ENCODE measurements at regions not wholly inside any gene's neighbourhood (a gene's known extent, or its start where the extent isn't known, plus 50 kb on each side); places are given as distances from the start of the nearest gene placed in this dataset.

DNA sequence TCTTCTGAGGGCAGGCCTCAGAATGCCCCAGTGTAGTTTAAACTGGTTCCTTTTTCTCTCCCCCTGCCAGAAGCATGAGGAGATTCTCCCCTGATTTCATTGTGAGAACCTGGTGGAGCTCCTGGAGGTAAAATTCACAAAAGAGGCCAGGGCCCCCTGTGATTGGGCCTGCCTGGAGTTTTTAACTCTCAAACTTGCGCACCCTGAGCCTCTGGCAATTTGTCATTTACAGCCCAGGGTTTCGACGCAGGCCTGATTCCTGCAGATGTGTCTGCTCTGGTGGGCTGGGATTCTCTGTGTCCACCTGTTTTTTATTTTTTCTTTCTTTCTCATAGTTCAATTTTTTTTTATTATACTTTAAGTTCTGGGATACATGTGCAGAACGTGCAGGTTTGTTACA, 157.9 kb downstream of the ASB1 start:
- no peak for DNase-seq

DNA sequence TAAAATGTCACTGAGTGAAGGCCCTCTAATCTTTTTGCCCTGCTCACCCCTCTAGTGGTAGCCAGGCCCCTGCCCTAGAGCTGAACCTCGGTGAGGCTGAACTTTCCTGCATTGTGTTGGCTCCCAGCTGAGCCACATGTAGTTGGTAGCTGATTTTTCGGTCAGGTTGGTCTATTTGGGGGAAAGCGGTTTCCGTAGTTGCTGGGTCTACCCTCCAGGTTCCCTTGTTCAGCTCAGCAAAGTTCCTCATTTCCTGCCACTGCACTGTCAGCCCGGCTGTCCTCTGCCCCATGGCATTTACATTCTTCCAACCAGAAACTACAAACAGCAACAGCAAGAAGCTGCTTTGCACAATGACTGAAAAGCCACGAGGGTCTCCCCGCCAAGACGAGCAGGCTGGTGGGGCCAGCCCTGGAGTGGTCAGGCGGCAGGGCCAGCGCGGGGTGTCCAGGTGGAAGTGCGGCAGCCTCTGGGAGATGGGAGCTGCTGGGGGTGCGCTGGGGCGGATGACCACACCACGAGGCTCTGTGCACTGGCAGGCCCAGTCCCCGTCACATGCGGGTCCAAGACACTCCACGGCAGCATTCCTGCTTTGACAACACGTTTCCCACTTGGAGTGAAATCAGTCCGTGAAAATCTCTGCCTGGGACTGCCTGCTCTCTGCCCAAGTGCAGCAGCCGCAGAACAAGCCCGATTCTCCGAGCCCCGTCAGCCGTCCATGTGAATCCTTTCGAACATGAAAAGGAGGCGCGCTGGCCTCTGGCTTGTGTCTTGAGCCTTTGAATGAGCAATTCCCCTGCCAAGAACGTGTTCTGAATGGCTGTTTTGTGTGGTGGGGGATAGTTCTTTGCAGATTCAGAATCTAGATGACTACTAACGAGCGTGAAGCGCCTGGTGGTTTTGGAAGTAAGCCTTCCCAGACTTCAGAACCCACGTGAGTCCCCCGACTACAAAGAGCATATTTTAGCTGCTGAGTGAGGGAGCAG, 159.4 kb downstream of the ASB1 start:
- no peak for DNase-seq

DNA sequence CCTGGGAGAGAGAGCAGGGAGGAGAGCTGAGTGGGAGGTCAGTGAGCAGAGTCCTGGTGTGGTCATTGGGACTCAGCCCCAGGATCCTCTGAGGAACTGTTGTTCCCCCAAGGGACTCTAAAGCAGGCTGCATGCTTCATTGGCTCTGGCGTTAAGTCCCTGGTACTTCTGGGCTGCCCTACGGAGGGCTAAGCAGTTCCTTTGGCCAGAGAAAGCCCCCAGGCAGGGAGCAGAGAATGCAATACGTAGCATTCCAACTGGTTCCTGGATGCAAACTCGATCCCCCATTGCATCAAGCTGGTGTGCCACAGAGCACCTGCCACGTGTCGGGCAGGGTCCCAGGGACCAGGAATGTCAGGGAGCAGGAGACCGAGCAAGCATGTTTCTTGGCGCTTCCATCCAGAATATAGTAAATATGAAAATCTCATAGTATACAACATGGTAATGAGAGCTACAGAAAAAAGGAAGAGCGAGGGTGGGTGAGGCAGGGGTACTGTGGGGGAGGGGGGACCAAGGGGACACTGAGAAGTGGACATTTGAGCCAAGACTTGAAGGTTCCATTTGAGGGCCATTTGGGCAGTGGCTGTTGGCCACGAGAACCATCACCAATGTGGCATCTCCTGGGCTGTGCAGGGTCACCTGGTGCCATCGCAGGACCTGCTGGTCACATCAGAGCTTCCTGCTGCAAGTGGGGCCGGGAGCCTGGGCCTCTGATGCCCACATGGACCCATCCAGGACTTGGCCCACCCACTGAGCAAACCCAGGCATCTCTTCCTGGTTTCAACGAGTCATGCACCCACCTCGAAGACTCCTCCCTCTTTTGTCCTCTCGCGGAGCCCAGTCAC, 160.4 kb downstream of the ASB1 start:
- DNase-seq, result no peak

DNA sequence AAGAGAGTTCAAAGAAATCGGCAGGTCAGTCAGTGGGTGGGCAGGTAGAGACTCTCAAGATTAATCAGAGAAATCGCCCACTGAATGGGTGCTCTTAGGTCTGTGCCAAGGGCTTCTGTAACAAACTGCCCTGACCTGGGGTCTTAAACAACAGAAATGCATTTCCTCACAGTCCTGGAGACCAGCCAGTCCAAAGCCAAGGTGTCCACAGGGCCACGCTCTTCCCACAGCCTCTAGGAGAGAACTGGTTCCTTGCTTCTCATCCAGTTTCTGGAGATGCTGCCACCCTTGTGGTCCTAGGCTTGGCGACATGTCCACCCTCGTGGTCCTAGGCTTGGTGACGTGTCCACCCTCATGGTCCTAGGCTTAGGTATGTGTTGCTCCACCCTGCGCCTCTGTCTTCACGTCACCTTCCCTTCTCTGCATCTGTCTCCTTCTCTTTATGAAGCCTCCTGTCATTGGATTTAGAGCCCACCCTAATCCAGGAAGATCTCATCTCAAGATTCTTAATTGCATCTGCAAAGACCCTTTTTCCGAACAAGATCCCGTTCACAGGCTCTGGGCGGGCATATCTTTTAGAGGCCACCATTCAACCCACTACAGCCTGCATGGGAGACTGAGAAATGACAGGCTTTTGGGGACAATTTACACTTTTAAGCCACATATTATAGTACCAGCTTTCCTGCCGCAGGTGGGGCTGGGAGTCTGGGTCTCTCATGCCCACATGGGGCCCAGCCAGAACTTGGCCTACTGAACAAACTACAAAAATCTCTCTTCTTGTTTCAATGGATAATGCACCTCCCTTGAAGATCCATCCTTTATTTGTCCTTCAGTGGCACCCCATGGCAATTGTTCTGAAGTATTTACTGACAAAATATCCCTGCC, 161.3 kb downstream of the ASB1 start:
- no peak for DNase-seq

DNA sequence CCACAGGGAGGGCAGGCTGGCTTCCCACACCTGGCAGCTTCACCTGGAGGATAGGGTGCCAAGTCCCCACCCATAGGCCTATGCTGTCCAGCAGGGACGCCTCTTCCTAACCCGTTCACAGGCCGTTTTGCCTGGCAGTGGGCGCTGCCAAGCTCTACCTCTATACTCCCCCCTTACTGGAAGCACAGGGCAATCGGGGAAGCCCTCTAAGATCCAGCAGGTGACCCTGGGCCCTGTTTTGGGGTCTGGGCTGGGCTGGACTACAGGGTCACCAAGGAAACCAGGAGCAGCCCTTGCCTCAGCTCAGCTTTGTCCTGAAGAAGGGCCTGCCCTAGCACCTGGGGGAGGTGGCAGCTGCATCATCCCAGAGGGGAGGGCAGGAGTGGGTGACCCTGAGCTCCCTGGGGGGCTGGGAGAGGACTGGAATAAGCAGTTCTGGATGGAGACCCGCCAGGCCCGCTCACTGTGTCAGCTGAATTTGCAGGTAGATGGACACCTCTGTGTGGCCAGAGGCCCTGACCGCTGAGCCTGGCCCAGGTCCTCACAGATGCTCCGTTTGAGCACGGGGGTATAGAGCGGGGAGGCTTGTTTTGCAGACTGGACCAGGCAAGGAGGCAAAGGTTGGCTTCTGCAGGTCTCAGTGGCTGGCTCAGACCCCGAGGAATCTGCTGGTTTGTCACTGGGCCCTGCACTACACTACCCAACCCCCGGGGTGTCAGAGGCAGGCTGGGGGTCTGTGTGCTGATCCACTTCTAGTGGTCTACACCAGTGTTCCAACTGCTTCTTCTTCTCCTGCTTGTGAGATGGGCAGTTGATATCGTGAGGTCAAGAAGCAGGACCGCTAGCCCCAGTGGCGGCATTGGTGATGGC, 163.1 kb downstream of the ASB1 start:
- DNase-seq, result no peak

DNA sequence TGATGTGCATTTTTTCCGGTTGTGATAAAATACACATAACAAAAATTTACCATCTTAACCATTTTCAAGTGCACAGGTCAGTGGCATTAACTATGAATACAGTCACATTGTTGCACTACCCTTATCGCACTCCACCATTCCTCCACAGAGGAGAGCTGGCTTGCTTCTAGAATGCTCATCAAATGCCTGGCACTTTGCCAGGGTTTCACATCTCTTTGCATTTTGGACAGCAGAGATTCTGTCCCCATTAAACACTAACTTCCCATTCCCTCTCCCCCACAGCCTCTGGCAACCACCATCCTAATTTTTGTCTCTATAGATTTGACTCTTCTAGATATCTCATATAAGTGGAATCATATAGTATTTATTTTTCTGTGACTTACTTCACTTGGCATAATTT, 165.0 kb downstream of the ASB1 start:
- no peak for DNase-seq

DNA sequence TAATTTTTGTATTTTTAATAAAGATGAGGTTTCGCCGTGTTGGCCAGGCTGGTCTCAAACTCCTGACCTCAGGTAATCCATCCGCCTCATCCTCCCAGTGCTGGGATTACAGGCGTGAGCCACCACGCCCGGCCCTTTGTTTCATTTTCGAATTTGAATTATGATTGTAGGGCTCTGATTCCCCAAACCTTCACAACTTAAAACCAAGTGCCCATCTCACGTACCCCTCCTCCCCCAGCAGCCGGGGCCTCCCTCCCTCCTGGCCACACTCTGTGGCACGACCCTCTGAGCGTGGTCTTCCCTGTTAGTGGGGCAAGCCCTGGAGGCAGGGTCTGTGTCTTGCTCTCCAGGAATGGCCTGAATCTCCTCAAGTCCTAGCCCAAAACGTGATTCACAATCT, 166.5 kb downstream of the ASB1 start:
- no peak for DNase-seq

DNA sequence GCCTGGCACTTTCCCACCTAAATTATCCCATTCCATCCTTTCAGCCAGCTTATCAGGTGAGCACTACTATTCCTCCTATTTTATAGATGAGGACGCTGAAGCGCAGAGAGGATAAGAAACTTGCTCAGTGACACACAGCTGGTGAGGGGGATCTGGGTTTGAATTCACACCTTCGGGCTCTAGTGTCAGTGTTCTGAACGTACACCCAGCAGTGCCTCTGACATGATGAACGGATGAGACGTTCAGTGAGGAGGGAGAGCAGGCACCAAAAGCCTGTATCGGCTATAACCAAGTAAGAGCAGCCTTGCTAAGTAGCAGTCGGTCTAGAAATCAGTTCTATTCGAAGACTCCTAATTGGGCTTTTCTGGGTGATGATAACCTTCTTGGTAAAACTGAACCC, 167.0 kb downstream of the ASB1 start:
- no peak for DNase-seq

DNA sequence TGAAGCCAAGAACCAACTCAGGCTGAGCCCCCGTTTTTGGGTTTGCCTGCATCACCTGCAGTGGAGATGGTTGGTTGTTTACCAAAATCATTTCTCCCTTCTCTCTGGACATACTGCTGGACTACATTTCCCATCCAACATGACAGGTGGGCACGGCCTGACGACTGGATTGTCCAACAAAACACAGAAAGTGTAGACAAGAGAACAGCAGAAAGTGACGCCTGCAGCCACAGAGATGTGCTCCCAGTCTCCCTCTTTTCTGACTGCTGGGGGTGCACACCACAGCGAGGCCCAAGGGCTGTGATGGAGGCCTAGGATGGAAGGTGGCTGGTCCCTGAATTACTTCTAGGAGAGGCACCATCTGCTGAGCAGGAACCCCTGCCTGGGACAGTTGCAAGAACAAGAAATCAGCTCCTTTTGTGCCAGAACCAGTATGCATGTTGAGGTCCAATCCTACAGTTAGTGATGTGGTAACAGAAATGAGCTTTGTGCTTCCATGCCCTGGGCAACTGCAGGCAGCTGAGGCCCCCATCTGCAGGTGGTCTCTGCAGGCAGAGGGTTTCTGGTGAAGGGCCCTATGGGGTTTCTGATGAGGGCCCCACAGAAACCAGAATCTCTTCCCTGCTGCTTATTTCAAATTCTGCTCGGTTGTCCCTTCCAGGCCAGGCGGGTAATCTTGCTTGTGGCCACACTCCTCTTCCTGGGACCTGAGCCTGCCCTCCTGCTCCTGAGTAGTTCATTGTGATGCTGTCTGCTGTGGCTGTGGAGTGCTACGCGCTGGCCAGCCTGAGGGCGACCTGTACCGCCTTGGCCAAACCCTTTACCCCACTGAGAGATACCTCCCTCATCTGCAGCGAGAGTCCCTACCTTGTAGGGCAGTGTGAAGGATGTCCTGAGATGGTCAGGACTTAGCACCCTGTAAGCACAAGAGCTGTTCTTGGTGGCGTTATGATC, 168.3 kb downstream of the ASB1 start:
- DNase-seq, result no peak

DNA sequence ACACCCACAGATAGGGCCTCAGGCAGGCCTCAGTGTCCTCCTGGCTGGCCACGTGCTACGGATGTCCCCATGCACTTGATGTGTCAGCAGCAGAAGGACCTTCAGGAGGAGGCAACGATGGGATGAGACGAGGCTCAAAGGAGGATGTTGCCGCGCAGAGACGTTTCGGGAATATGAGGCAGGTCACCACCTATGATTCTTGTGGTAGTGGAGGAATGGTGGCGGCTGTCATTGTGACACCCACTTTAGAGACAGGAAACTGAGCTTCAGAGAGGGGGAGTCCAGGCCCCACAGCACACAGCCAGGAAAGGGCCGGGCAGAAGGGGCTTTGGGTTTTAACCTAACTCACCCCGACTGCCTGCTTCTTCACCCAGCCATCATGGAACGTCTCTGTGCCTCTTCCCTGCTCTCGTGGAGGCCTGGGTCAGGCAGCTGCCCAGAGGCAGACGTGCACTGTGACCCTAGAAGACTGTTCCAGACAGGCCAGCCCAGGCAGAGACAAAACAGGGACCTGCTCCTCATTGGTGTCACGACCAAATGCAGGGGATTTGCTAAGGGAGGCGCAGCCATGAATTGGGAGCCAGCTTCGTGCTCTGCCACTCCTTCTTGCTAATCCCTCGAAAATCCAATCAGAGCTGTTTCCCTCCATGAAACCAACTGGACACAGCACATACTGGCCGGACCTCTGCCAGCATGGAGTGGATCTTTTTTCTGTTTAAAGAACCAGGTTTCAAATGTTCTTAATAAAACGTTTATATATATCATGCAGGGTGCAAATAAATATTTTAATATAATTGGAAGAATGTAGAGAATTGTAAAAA, 169.2 kb downstream of the ASB1 start:
- DNase-seq, result no peak

DNA sequence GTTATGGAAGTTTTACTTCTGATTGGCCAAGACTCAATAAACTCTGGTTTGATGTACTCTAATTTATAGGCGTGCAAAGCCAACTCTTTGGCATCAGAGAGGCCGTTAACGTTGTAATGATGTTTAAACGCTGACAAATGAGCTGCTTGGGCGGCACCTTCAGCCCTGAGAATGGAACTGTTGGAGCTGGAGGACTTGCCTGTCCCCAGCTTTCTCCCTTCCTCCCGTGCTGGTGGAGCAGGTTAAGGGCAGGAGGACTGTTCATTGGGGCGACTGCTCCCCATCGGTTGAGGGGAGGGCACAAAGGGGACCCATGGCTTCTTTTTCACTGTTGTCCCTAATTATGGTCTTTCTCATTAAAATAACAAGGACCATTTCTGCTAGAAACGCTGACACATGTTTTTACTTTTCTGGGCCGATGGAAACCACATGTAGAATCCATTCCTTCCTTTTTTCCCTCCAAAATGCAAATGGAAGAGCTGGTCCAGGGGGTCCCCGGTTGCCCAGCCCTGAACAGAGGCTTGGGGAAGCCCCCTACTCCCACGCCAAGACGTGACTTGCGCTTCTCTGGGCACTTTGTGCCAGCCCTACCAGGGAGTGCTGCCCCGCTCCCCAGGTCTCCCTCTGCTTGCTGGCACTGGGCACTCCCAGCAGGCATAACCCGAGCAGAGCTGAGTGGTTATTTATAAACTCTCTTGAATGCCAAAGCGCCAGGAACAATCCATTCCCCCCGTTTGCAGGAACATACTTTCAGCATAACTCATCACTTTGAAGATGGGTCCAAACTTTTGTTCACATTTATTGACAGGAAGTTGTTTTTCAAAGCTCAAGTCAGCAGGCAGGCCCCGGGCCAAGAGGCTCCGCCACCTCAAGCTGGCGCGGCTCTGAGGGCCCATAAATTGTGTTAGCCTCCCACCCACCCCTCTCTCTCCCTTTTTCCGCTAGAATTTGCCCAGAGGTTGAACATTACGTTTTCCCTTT, 170.1 kb downstream of the ASB1 start:
- DNase-seq, result peak; percentile 89

DNA sequence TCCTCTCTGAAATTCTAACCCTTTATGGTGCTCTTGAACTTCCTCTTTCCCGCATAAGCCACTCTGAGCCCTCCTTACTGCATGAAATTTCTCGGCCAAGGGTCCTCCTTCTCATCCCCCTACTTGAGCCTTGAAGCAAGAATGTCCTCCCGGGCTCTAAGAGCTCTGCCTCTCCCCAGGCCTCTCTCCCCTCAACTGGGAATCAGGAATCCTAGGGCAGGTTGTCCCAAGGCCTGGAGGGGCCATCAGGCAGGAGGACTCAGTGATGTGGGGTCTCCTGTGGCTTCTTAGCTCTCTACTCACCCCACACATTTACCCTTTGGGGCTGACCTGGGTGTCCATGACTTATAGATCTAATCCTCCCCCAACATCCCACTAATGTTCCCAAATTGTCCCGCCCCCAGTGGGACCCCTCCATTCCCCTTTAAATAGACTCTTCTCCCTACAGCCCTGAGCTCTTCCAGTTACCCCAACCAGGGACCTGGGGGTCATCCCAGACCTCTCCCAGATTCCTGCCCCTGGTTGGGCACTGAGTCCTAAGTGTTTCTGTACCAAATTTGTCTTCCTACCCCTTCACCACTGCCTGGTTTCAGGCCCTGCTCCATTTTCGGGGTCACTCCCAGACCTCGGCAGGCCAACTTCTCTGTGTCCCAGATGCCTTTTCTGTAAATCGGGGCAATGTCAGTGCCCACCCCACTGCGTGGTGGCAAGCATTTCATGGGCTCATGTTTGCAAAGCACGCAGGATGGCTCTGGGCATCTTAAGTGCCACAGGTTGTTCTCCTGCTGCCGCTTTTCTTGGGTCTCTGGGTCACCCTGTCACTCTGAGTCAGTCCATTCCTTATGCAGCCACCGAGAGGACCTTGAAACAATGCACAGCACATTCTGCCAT, 171.2 kb downstream of the ASB1 start:
- DNase-seq, result no peak

DNA sequence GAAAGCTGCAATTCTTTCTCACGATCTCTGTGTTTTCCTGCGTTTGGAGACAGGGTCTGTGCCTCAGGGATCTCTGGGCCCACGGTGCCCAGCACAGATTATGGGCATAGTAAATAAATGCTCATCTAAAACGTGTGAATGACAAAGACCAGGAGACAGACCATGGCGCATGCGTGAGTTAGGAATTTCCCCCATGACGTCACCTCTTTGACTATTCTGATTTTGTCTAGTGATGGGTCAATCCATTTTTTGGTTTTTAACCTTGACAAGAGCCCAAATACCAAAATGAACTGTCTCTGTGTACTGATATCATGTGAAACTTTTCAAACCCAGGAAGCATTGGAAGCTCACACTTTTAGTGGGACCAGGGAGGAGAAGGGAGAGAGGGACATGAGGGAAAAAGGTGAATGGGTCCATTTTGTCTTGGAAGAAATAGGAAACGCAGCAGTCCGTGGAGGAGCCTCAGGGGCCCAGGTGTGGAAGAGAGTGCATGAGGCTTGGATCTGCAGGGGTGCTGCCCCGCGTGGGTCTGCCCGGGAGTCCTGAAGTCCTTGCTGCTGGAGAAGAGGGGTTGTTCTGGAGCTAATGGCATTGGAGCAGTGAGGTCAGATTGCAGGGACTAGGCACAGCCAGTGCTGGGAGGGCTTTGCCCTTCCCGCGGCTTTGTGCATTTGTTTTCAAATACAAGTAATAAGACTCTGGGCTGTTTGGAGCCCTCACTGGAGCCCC, 172.2 kb downstream of the ASB1 start:
- DNase-seq, result no peak

DNA sequence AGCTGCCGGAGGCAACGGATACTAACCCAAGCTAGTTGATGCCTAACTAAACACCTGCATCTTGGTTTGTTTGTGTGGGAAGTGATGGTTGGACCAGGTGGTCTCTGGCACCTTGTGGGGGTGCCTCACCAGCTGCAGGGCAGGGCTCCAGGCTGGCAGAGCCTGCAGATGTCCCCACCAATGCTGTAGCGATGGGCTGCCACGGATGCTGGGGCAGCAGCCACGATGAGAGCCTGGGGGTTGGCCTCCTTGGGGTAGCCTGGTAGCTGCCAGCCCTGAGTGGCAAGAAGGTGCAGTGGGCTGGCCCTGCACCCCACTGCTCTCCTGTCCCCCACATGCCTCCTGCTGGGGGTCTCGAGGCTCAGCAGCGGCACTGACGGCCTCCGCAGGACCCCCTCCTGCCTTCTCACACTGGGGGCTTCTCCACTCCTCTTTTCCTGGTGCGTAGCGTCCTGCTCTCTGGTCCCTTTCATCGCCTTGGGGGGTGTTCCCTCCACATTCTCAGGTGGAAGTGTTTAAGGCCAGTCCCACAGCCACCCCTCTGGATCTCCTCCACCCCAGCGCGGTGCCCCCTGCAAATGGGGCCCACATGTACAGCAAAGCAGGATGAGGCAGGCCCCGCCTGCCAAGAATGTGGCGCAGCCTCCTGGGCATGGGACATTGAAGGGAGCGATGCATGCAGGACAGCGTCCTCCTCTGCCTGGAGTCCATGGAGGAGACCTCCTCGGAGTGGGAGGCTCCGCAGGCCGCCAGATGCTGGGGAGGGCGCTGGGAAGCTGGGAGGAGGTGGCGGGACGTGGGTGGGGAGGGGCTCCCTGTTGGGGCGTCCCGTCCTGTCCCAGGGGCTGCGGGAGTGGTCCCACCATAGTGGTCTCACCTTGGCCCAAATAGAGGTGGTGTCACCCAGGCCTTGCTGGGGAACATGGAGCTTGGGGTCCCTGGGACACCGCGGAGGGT, 173.1 kb downstream of the ASB1 start:
- no peak for DNase-seq

All from fibroblast of skin of scalp (primary cell).